Adrenal gland (tissue), 9 donors: ENCODE measurements at regions not wholly inside any gene's neighbourhood (a gene's known extent, or its start where the extent isn't known, plus 50 kb on each side); places are given as distances from the start of the nearest gene placed in this dataset.

Experiments
- DNase-seq, 7 donors: peaks; one replicate each; pipeline ENCODE4 v3.0.0-alpha.2; 2019 to 2020
- H3K27ac ChIP-seq, 5 donors: fragments of 200-600 bp; sonication (generic) in 4 of 5; 1 replicate in 3 of 5; 2 replicates in 2 of 5; pipeline versions ENCODE4 v1.5.1 to v1.8.0; 2016 to 2020; ENCODE audit warnings: mild to moderate bottlenecking in 1 of 5
- H3K27me3 ChIP-seq: fragments of 200-600 bp; 2 replicates; pipeline ENCODE4 v1.8.0; 2021
- H3K36me3 ChIP-seq, 2 donors: fragments of 200-600 bp; replicated peaks in 1 of 2; 1 replicate in 1 of 2; 2 replicates in 1 of 2; pipeline versions ENCODE4 v1.5.1 to v1.8.0; 2018 to 2022
- H3K4me1 ChIP-seq, 2 donors: fragments of 200-600 bp; replicated peaks in 1 of 2; 1 replicate in 1 of 2; 2 replicates in 1 of 2; pipeline versions ENCODE4 v1.5.1 to v1.8.0; 2018 to 2021
- H3K4me3 ChIP-seq, 4 donors: fragments of 200-600 bp; sonication (generic) in 3 of 4; one replicate each; pipeline ENCODE4 v1.5.1; 2016 to 2018
- H3K9me3 ChIP-seq, 3 donors: fragments of 200-600 bp; sonication (generic) in 1 of 3; replicated peaks in 1 of 3; 1 replicate in 2 of 3; 2 replicates in 1 of 3; pipeline versions ENCODE4 v1.5.1 to v1.8.0; 2016 to 2021
- CTCF ChIP-seq, 6 experiments: fragments of 450-650 bp in 4 of 6; fragments of 200-600 bp in 2 of 6; sonication (generic) in 1 of 6; IDR thresholded peaks; 1 replicate in 5 of 6; 2 replicates in 1 of 6; pipeline versions ENCODE4 v1.5.1 to v1.8.0; 2016 to 2021; ENCODE audit warnings: antibody characterized with exemption in 6 of 6, mild to moderate bottlenecking in 2 of 6, moderate library complexity in 1 of 6
- POLR2A ChIP-seq, 2 donors: fragments of 450-650 bp; IDR thresholded peaks; one replicate each; pipeline ENCODE4 v1.6.1; 2017; ENCODE audit warnings: antibody characterized with exemption in 2 of 2, mild to moderate bottlenecking in 2 of 2, moderate library complexity in 1 of 2
- WGBS, 4 donors: extraction: QIAGEN DNeasy Blood & Tissue Kit in 2 of 4; methylation state at CpG; one replicate each; pipeline versions ENCODE4 v1.1.5 to v1.1.7; 2013 to 2017; 5-methylcytosine and 5-hydroxymethylcytosine counted together
- intact Hi-C, 2 donors: fragments of 100-400 bp; cut with DNase I; formaldehyde crosslinking; loops; one replicate each; pipeline versions ENCODE4 v1.14.1 to v1.15.0; 2022 to 2023
- donor health status: healthy with polysubstance abuse.
- donor health status: Bipolar disorder and iron deficiency.
- donor health status: DM: yes; HTN: yes; CAD: no.
- donor health status: DM: no; HTN: no; CAD: no.
- donor health status: DM: no; HTN: no; CAD: no.

- no peaks in the 10 kb centered on the region for H3K9me3 ChIP-seq
- TF ChIP-seq CTCF (IDR thresholded peaks at IDR 0.05): no peak
- no peak for TF ChIP-seq POLR2A (IDR thresholded peaks at IDR 0.05)
- no peaks in the 10 kb centered on the region for H3K36me3 ChIP-seq
- WGBS, 4 donors: 79 to 100% (median 90%) methylated on average over 1 of the region's 1 CpG
- intact Hi-C loops: no loop called here
- no peak overlapping the region for H3K27ac ChIP-seq
- H3K4me3 ChIP-seq: no peak overlapping the region
- peaks cover 6 to 9% of the 10 kb centered on the region in 2 donors for H3K4me1 ChIP-seq
- no peaks in the 10 kb centered on the region for H3K27me3 ChIP-seq
- no peak for DNase-seq
These were observed 107.1 kb upstream of the PLEKHG7 start for GRCh38 chr12:92595663-92596062.

- WGBS, 4 donors: 32 to 46% (median 34%) methylated on average over 8 of the region's 8 CpGs
- peak; percentile 56 to 90 (median 83) for DNase-seq
- peak overlapping the region; percentile 5 to 89 (median 24) for H3K27ac ChIP-seq
These were observed 108.9 kb upstream of the PLEKHG7 start for GRCh38 chr12:92593734-92594402.

GRCh38 chr12:92585115-92585727 lies 117.6 kb upstream of the PLEKHG7 start:
- TF ChIP-seq POLR2A (IDR thresholded peaks at IDR 0.05): no peak
- TF ChIP-seq CTCF (IDR thresholded peaks at IDR 0.05): no peak
- WGBS, 4 donors: 81 to 90% (median 82%) methylated on average over 1 of the region's 1 CpG

More at GRCh38 chr12:92593734-92594402, 108.9 kb upstream of the PLEKHG7 start:
- peaks cover 6 to 9% of the 10 kb centered on the region in 2 donors for H3K4me1 ChIP-seq
- intact Hi-C loops: no loop called here
- no peaks in the 10 kb centered on the region for H3K9me3 ChIP-seq
- TF ChIP-seq POLR2A (IDR thresholded peaks at IDR 0.05): no peak
- TF ChIP-seq CTCF (IDR thresholded peaks at IDR 0.05): no peak
- no peak overlapping the region for H3K4me3 ChIP-seq
- H3K27me3 ChIP-seq: no peaks in the 10 kb centered on the region
- no peaks in the 10 kb centered on the region for H3K36me3 ChIP-seq

GRCh38 chr12:92583910-92584309 lies 118.9 kb upstream of the PLEKHG7 start:
- intact Hi-C loops: no loop called here

More at GRCh38 chr12:92585115-92585727, 117.6 kb upstream of the PLEKHG7 start:
- H3K4me1 ChIP-seq: no peaks in the 10 kb centered on the region
- no peak overlapping the region for H3K27ac ChIP-seq
- H3K4me3 ChIP-seq: no peak overlapping the region
- no peaks in the 10 kb centered on the region for H3K27me3 ChIP-seq
- H3K36me3 ChIP-seq: no peaks in the 10 kb centered on the region
- DNase-seq: no peak
- H3K9me3 ChIP-seq: no peaks in the 10 kb centered on the region
- intact Hi-C loops: no loop called here

More at GRCh38 chr12:92583910-92584309, 118.9 kb upstream of the PLEKHG7 start:
- Histone ChIP-seq H3K27ac (no peak overlapping the region), H3K9me3 (no peaks in the 10 kb centered on the region), H3K4me1 (no peaks in the 10 kb centered on the region), H3K4me3 (no peak overlapping the region), H3K36me3 (no peaks in the 10 kb centered on the region), H3K27me3 (no peaks in the 10 kb centered on the region)
- DNase-seq: no peak
- 91 to 98% (median 95%) methylated on average over 2 of the region's 2 CpGs for WGBS, 4 donors
- TF ChIP-seq POLR2A (IDR thresholded peaks at IDR 0.05) (no peak), CTCF (IDR thresholded peaks at IDR 0.05) (no peak)
